ENCODE measurements at regions not wholly inside any gene's neighbourhood (a gene's known extent, or its start where the extent isn't known, plus 50 kb on each side); places are given as distances from the start of the nearest gene placed in this dataset.

GRCh38 chr7:73970801-73971229, 57.2 kb upstream of the ELN start:
- TF ChIP-seq, protein P1, sequence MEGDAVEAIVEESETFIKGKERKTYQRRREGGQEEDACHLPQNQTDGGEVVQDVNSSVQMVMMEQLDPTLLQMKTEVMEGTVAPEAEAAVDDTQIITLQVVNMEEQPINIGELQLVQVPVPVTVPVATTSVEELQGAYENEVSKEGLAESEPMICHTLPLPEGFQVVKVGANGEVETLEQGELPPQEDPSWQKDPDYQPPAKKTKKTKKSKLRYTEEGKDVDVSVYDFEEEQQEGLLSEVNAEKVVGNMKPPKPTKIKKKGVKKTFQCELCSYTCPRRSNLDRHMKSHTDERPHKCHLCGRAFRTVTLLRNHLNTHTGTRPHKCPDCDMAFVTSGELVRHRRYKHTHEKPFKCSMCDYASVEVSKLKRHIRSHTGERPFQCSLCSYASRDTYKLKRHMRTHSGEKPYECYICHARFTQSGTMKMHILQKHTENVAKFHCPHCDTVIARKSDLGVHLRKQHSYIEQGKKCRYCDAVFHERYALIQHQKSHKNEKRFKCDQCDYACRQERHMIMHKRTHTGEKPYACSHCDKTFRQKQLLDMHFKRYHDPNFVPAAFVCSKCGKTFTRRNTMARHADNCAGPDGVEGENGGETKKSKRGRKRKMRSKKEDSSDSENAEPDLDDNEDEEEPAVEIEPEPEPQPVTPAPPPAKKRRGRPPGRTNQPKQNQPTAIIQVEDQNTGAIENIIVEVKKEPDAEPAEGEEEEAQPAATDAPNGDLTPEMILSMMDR (conservative IDR thresholded peaks at IDR 0.05) = no peak
- Mint-ChIP-seq H3K27me3 (ENCODE audit: low read depth) (no peaks in the 10 kb centered on the region), H3K27ac (ENCODE audit: unreplicated experiment) (no peak overlapping the region), H3K9me3 (peaks cover 3% of the 10 kb centered on the region), H3K4me1 (peaks cover 5% of the 10 kb centered on the region), H3K36me3 (ENCODE audit: low read depth) (no peaks in the 10 kb centered on the region), H3K4me3 (no peak overlapping the region)
- no peak for DNase-seq (ENCODE audit: low read depth, low spot score)

DNA sequence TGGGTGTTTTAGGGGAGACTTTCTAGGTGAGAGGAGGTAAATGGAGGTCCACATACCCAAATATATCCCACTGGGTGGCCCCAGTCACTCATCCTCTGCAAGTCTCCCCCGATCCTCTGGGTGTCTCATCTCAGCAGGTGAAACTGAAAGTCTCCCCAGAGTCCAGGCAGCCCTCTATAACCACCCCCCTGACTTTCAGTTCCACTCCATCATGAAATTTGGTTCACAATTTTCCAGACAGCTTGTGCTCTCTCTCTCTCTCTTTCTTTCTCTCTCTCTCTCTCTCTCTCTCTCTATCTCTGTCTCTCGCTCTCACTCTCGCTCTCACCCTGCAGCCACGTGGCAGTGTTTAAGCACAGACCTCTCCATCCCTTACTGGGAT, 56.7 kb upstream of the ELN start:
- peaks cover 5% of the 10 kb centered on the region for H3K4me1 Mint-ChIP-seq
- H3K36me3 Mint-ChIP-seq (ENCODE audit: low read depth) = no peaks in the 10 kb centered on the region
- H3K27me3 Mint-ChIP-seq (ENCODE audit: low read depth) = no peaks in the 10 kb centered on the region
- H3K4me3 Mint-ChIP-seq = no peak overlapping the region
- no peak for DNase-seq (ENCODE audit: low read depth, low spot score)
- TF ChIP-seq, protein P1 (conservative IDR thresholded peaks at IDR 0.05) = no peak
- peaks cover 3% of the 10 kb centered on the region for H3K9me3 Mint-ChIP-seq
- H3K27ac Mint-ChIP-seq (ENCODE audit: unreplicated experiment) = peak overlapping the region; percentile 7

DNA sequence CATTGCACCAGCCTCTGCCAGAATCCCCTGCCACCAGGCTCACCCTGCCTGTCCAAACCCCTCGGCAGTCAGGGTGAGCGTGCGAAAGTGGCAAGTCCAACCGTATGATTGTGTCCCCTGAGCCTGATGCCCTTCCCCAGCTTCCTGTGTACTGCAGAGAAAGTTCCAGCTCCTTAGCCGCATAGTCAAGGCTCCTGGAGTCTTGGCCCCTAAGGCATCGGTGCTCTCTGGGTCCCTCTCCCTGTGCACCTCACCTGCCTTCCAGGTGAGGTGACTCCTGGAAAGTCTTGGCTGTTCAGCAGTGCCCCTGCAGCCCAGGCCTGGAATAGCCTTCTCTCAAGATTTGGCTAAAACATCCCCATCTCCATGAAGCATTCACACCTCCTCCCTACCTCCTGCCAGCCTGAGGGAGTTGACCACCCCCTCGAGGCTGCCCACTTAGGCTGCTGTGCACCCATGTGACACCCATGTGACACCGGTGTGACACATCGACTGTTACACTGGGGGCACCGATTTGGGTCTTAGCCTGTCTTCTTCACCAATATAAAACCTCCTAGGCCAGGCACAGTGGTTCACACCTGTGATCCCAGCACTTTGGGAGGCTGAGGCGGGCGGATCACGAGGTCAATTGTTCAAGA, 56.1 kb upstream of the ELN start:
- Mint-ChIP-seq H3K27me3 (ENCODE audit: low read depth) (no peaks in the 10 kb centered on the region), H3K36me3 (ENCODE audit: low read depth) (no peaks in the 10 kb centered on the region), H3K4me3 (no peak overlapping the region), H3K27ac (ENCODE audit: unreplicated experiment) (peak overlapping the region; percentile 81), H3K9me3 (peaks cover 3% of the 10 kb centered on the region), H3K4me1 (peaks cover 5% of the 10 kb centered on the region)
- TF ChIP-seq, protein P1 (conservative IDR thresholded peaks at IDR 0.05) = no peak
- no peak for DNase-seq (ENCODE audit: low read depth, low spot score)

DNA sequence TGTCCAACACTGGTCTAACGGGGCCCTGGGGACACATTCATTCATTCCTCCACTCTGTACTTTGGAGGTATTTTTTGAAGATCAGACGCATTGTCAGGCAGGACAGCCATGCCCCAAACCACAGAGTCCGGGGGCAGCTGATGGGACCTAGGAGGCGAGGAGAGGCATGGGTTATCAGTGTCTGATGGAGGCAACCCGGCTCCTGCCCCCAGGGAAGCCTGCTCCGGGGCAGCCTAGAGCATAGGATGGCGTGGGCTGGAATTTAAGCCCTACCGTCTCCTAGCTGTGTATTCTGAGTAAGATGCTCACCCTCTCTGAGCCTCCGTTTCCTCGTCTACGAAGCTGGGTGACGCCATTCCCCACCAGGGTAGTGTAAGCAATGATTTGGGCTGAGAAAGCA, 55.4 kb upstream of the ELN start:
- no peaks in the 10 kb centered on the region for H3K27me3 Mint-ChIP-seq (ENCODE audit: low read depth)
- TF ChIP-seq, protein P1 (conservative IDR thresholded peaks at IDR 0.05) = no peak
- H3K4me1 Mint-ChIP-seq = peaks cover 5% of the 10 kb centered on the region
- no peaks in the 10 kb centered on the region for H3K36me3 Mint-ChIP-seq (ENCODE audit: low read depth)
- peaks cover 2% of the 10 kb centered on the region for H3K9me3 Mint-ChIP-seq
- DNase-seq (ENCODE audit: low read depth, low spot score) = no peak
- no peak overlapping the region for H3K4me3 Mint-ChIP-seq
- H3K27ac Mint-ChIP-seq (ENCODE audit: unreplicated experiment) = no peak overlapping the region

DNA sequence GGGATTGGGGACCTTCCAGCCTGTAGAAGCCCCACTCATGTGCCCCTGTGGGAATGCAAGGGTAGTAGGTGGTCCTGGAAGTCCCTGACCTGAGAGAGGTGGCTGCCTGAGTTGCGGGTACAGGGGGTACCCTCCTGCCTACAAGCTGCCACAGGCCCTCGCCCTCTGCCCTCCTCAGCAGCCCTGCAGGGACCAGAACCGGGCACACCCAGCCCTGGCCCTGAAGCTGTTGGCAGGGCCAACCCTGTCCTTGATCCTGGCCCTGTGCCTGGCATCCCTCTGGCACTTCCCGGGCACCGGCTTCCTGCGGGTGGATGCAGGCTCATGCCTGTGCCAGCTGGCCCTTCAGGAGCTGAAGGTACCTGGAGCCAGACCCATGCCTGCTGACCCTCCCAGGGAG, 54.9 kb upstream of the ELN start:
- Mint-ChIP-seq H3K4me1 (peaks cover 5% of the 10 kb centered on the region), H3K27ac (ENCODE audit: unreplicated experiment) (no peak overlapping the region), H3K4me3 (no peak overlapping the region), H3K27me3 (ENCODE audit: low read depth) (no peaks in the 10 kb centered on the region), H3K36me3 (ENCODE audit: low read depth) (no peaks in the 10 kb centered on the region), H3K9me3 (no peaks in the 10 kb centered on the region)
- DNase-seq (ENCODE audit: low read depth, low spot score) = no peak
- TF ChIP-seq, protein P1 (conservative IDR thresholded peaks at IDR 0.05) = no peak

Data from neural crest cell (in vitro differentiated cells).